ENCODE measurements at regions not wholly inside any gene's neighbourhood (a gene's known extent, or its start where the extent isn't known, plus 50 kb on each side); places are given as distances from the start of the nearest gene placed in this dataset.

- Mint-ChIP-seq H3K4me3 (no peak overlapping the region), H3K36me3 (ENCODE audit: low read depth) (peaks cover 11% of the 10 kb centered on the region), H3K9me3 (peaks cover 74% of the 10 kb centered on the region), H3K4me1 (ENCODE audit: low read depth) (no peaks in the 10 kb centered on the region), H3K27ac (no peak overlapping the region), H3K27me3 (ENCODE audit: insufficient read depth) (no peaks in the 10 kb centered on the region)
- no peak for TF ChIP-seq CTCF (IDR thresholded peaks at IDR 0.05)
- DNase-seq, result no peak
Observed at GRCh38 chr10:117635826-117636225, 93.3 kb downstream of the EMX2 start.

GRCh38 chr10:117638200-117638599 lies 95.7 kb downstream of the EMX2 start:
- TF ChIP-seq CTCF (IDR thresholded peaks at IDR 0.05), result no peak
- Mint-ChIP-seq H3K9me3 (peaks cover 65% of the 10 kb centered on the region), H3K36me3 (ENCODE audit: low read depth) (no peaks in the 10 kb centered on the region), H3K27ac (no peak overlapping the region), H3K4me1 (ENCODE audit: low read depth) (no peaks in the 10 kb centered on the region), H3K4me3 (no peak overlapping the region), H3K27me3 (ENCODE audit: insufficient read depth) (no peaks in the 10 kb centered on the region)
- DNase-seq, result no peak

DNA sequence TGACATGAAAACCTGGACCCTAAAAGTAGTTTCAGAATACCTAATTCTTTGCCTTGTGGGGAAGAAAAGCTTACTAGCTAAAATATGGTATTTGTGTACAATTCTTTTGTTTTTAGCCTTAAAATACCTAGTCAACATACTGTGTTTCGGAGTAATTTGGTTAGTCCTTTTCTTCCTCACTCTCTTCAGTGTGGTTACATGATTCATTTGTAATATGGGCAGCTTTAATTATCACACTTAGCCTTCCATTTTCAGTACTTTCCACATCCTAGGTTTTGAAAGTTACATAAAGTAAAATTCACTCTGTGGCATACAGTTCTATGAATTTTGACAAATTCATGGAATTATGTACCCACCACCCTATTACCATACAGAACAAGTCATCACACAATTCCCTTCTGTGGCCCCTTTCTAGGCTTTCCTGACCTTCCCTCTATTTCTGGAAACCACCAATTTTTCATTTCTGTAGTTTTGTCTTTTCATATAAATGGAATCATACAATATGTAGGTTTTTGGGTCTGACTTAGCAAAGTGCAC lies 96.2 kb downstream of the EMX2 start:
- no peaks in the 10 kb centered on the region for H3K27me3 Mint-ChIP-seq (ENCODE audit: insufficient read depth)

DNA sequence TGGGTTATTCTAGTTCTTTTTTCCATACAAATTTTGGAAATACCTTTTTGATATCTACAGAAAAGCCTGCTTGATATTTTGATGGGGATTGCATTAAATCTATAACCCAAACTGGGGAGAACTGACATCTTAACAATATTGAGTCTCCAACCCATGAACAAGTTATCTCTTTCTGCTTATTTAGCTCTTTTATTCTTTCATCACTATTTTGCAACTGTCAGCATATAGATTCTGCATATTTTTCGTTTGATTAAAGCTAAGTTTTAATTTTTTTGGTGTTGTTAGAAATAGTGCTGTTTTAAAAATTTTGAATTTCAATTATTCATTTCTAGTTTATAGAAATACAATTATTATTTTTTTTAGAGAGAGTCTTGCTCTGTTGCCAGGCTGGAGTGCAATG lies 97.9 kb downstream of the EMX2 start:
- Mint-ChIP-seq H3K27ac (no peak overlapping the region), H3K27me3 (ENCODE audit: insufficient read depth) (no peaks in the 10 kb centered on the region), H3K4me3 (no peak overlapping the region), H3K36me3 (ENCODE audit: low read depth) (no peaks in the 10 kb centered on the region), H3K9me3 (peaks cover 51% of the 10 kb centered on the region), H3K4me1 (ENCODE audit: low read depth) (no peaks in the 10 kb centered on the region)
- no peak for DNase-seq
- no peak for TF ChIP-seq CTCF (IDR thresholded peaks at IDR 0.05)

More for the DNA sequence above, 96.2 kb downstream of the EMX2 start:
- DNase-seq, result no peak
- Mint-ChIP-seq H3K27ac (no peak overlapping the region), H3K9me3 (peaks cover 62% of the 10 kb centered on the region), H3K4me3 (no peak overlapping the region), H3K36me3 (ENCODE audit: low read depth) (no peaks in the 10 kb centered on the region), H3K4me1 (ENCODE audit: low read depth) (no peaks in the 10 kb centered on the region)
- TF ChIP-seq CTCF (IDR thresholded peaks at IDR 0.05), result no peak

DNA sequence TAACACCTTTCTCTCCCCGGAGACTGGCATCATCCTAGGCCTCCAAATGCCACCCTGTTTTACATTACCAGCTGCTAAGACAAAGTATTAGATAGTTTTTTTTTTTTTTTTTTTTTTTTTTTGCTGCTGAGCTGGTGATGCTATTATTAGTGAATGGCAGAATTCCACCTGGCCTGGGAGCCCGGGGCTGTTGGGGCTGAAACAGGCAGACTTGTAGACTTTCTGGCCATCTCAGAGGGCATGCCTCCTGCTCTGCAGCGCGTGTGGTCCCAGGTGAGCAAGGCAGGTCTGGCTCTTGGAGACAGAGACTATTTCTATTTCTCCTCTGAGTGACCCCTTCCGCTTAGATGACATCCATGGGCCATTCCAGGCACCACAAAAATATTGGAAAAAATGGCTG lies 104.2 kb downstream of the EMX2 start:
- no peaks in the 10 kb centered on the region for H3K36me3 Mint-ChIP-seq (ENCODE audit: low read depth)
- H3K9me3 Mint-ChIP-seq, result peaks cover 23% of the 10 kb centered on the region; the same call in 1 of the 2 replicates
- no peaks in the 10 kb centered on the region for H3K4me1 Mint-ChIP-seq (ENCODE audit: low read depth)
- H3K4me3 Mint-ChIP-seq, result no peak overlapping the region
- no peak for TF ChIP-seq CTCF (IDR thresholded peaks at IDR 0.05)
- no peak for DNase-seq
- no peaks in the 10 kb centered on the region for H3K27me3 Mint-ChIP-seq (ENCODE audit: insufficient read depth)
- no peak overlapping the region for H3K27ac Mint-ChIP-seq

- Mint-ChIP-seq H3K36me3 (ENCODE audit: low read depth) (no peaks in the 10 kb centered on the region), H3K4me3 (no peak overlapping the region), H3K27ac (no peak overlapping the region), H3K4me1 (ENCODE audit: low read depth) (no peaks in the 10 kb centered on the region), H3K9me3 (peaks cover 23% of the 10 kb centered on the region; the same call in 1 of the 2 replicates), H3K27me3 (ENCODE audit: insufficient read depth) (no peaks in the 10 kb centered on the region; the same call in 1 of the 2 replicates)
- TF ChIP-seq CTCF (IDR thresholded peaks at IDR 0.05), result no peak
- no peak for DNase-seq
Observed at GRCh38 chr10:117647306-117647705, 104.8 kb downstream of the EMX2 start.

Measured in HFFc6 (cell line).